ENCODE measurements at regions not wholly inside any gene's neighbourhood (a gene's known extent, or its start where the extent isn't known, plus 50 kb on each side); places are given as distances from the start of the nearest gene placed in this dataset.

DNA sequence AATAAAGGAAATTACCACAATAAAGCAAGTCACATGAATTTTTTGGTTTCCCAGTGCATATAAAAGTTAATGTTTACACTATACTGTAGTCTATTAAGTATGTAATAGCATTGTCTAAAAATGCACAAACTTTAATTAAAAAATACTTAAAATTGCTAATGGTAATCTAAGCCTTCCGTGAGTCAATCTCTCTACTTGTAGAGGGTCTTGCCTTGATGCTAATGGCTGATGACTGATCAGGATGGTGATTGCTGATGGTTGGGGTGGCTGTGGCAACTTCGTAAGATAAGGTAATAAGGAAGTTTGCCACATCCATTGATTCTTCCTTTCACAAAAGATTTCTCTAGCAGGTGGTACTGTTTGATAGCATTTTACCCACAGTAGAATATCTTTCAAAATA, 466.6 kb upstream of the PROX1 start:
- TF ChIP-seq, protein P1, sequence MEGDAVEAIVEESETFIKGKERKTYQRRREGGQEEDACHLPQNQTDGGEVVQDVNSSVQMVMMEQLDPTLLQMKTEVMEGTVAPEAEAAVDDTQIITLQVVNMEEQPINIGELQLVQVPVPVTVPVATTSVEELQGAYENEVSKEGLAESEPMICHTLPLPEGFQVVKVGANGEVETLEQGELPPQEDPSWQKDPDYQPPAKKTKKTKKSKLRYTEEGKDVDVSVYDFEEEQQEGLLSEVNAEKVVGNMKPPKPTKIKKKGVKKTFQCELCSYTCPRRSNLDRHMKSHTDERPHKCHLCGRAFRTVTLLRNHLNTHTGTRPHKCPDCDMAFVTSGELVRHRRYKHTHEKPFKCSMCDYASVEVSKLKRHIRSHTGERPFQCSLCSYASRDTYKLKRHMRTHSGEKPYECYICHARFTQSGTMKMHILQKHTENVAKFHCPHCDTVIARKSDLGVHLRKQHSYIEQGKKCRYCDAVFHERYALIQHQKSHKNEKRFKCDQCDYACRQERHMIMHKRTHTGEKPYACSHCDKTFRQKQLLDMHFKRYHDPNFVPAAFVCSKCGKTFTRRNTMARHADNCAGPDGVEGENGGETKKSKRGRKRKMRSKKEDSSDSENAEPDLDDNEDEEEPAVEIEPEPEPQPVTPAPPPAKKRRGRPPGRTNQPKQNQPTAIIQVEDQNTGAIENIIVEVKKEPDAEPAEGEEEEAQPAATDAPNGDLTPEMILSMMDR (IDR thresholded peaks at IDR 0.05), result no peak
- Histone ChIP-seq H3K27me3 (ENCODE audit: low read depth) (no peaks in the 10 kb centered on the region), H3K4me1 (no peaks in the 10 kb centered on the region), H3K4me3 (no peak overlapping the region), H3K27ac (no peak overlapping the region), H3K36me3 (no peaks in the 10 kb centered on the region), H3K9me3 (no peaks in the 10 kb centered on the region)
- no peak for DNase-seq
- ATAC-seq, result no peak
- intact Hi-C loops (cut with DNase I), result no loop called here

DNA sequence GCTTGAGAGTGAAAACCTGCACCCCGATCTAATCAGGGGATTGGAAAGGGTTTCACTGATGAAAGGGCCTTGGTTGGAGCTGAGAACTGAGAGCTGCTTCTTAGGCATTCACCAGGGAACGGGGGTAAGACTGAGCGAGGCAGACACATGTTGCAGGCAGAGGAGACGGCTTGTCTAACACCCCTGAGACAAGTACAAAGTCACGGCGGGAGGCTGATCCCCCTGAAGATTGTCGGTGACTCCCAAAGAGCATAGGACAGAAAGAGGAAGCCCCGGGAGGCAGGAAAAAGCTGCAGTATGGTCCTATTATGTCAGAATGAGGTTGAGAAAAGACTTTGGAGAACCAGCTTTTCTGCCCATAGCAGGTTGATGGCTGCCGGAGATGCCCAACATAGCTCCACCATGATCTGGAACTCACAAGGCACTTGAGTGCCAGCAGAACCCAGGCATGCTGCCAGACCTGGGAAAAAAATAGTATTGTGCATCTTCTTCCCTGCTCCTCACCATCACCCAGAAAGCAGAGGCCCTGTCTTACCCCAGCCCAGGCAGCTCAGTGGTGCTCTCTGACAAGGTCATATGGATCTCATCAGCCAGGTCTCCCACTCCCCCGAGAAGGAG, 463.9 kb upstream of the PROX1 start:
- Histone ChIP-seq H3K4me3 (no peak overlapping the region), H3K36me3 (no peaks in the 10 kb centered on the region), H3K9me3 (no peaks in the 10 kb centered on the region), H3K4me1 (no peaks in the 10 kb centered on the region), H3K27me3 (ENCODE audit: low read depth) (no peaks in the 10 kb centered on the region), H3K27ac (no peak overlapping the region)
- ATAC-seq (no peak), DNase-seq (no peak)
- TF ChIP-seq, protein P1 (IDR thresholded peaks at IDR 0.05), result no peak
- intact Hi-C loops (cut with DNase I), result no loop called here

DNA sequence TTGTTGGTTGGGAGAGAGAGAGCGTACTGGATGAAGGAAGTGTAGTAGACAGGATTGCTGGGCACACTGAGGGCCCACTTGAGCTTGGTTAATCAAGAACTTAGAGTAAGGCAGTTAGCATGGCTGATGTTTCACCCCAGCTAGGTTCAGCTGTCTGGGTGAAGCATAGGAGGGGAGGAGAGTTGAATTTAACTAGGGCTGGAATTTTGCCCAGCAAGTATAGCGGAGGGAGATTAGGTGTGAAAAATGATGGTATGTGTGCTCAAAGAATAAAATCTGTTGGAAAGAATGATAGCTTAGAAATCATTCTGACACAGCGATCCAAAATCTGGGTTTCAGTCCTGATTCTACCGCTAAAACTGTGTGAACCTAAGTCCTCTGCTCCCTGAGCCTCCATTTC, 461.5 kb upstream of the PROX1 start:
- ATAC-seq (no peak), DNase-seq (no peak)
- intact Hi-C loops (cut with DNase I), result no loop called here
- Histone ChIP-seq H3K27ac (no peak overlapping the region), H3K9me3 (no peaks in the 10 kb centered on the region), H3K4me3 (no peak overlapping the region), H3K4me1 (no peaks in the 10 kb centered on the region), H3K27me3 (ENCODE audit: low read depth) (no peaks in the 10 kb centered on the region), H3K36me3 (no peaks in the 10 kb centered on the region)
- TF ChIP-seq, protein P1 (IDR thresholded peaks at IDR 0.05), result no peak

DNA sequence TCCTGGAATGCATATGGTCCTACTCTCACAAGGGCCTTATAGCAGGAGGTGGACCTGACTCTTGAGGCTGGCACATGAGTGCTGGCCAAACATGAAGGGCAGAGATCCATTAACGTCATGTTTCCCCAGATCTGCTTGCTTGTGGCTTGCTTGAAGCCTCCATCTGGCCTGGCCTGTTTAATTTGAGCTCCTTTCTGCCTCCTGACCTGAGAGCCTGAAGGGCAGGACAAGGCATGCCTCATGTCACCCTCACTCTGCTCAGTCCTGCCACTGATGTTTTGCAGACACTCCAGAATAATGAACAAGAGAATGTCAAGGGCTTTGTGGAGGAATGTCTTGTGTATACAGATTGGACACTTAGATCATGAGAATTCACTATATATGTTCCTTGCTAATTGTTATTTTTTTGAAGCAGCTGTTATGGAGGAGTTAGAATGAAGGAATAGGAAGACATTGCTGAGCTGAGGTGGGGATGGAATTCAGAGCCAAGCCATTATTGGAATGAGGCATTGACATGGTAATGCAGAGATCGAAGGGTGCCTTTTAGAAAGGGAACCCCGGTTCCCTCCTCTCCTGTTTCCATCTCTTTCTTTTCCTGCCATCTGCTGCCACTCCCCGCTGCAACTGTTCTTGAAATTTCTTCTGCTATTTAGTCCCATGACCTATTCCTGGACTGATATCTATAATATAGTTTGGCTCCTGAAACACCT, 457.0 kb upstream of the PROX1 start:
- DNase-seq (no peak), ATAC-seq (peak; percentile 19 to 60)
- no peaks in the 10 kb centered on the region for H3K9me3 ChIP-seq
- TF ChIP-seq, protein P1 (IDR thresholded peaks at IDR 0.05), result no peak
- H3K4me1 ChIP-seq, result no peaks in the 10 kb centered on the region
- intact Hi-C loops (cut with DNase I), result no loop called here
- no peak overlapping the region for H3K27ac ChIP-seq
- no peak overlapping the region for H3K4me3 ChIP-seq
- H3K27me3 ChIP-seq (ENCODE audit: low read depth), result no peaks in the 10 kb centered on the region
- no peaks in the 10 kb centered on the region for H3K36me3 ChIP-seq

DNA sequence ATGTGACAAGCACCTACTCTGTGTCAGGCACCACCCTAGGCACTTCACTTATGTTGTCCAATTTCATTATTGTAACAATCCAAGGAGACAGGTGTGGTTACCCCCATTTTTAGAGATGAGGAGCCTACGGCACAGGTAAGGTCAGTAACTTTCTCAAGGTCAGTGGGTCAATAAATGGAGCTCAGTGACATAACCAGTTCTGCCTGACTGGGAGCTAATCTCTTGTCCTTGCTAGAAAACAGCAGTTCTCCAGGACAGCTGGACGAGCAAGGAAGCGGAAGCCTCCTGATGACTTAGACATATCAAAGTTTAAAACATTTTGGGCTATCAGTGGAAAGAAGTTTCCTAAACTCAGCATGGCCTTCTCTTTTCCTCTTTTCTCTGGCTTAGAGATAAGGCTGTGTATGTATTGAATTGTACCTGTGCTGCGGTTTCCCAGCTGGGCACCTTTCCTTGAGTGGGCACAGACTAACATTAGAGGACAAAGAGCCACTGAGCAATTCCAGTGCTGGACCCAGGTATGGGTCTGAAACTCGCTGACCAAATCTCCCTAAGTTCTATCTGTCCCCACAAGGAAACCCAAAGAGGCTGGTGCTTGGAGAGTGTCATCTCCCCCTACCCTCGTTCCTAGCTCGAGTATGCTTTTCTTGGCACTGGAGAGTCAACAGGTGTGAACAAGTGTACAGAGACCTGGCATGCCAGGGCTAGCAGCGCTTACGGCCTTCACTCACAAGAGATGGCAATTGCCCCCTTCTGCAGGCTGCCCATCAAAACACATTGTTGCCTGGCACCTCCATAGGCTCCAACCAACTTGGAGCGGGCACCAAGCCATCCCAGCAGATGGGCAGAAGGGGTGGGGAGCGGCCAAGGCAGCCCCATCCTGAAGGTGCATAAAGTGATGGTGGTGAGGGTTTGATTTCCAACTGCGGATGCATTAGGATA, 456.1 kb upstream of the PROX1 start:
- ATAC-seq, result no peak
- no peaks in the 10 kb centered on the region for H3K4me1 ChIP-seq
- TF ChIP-seq, protein P1 (IDR thresholded peaks at IDR 0.05), result no peak
- no peaks in the 10 kb centered on the region for H3K36me3 ChIP-seq
- no peak overlapping the region for H3K4me3 ChIP-seq
- no peak for DNase-seq
- no peaks in the 10 kb centered on the region for H3K9me3 ChIP-seq
- H3K27me3 ChIP-seq (ENCODE audit: low read depth), result no peaks in the 10 kb centered on the region
- H3K27ac ChIP-seq, result no peak overlapping the region
- intact Hi-C loops (cut with DNase I), result no loop called here

Data from lower lobe of right lung (tissue), 2 donors.